DMS53 (cell line): ENCODE measurements at regions not wholly inside any gene's neighbourhood (a gene's known extent, or its start where the extent isn't known, plus 50 kb on each side); places are given as distances from the start of the nearest gene placed in this dataset.

Experiments used
- DNase-seq: peaks from one replicate; lab custom pipeline; 2025; lab: John Stamatoyannopoulos, UW

GRCh38 chr16:85173981-85174751 lies 61.9 kb upstream of the CIBAR2 start:
- DNase-seq = peak; percentile 73

- DNase-seq = no peak
Observed at GRCh38 chr16:85174871-85175723, 62.8 kb upstream of the CIBAR2 start.

- no peak for DNase-seq
Observed at GRCh38 chr16:85175724-85176233, 63.5 kb upstream of the CIBAR2 start.

DNA sequence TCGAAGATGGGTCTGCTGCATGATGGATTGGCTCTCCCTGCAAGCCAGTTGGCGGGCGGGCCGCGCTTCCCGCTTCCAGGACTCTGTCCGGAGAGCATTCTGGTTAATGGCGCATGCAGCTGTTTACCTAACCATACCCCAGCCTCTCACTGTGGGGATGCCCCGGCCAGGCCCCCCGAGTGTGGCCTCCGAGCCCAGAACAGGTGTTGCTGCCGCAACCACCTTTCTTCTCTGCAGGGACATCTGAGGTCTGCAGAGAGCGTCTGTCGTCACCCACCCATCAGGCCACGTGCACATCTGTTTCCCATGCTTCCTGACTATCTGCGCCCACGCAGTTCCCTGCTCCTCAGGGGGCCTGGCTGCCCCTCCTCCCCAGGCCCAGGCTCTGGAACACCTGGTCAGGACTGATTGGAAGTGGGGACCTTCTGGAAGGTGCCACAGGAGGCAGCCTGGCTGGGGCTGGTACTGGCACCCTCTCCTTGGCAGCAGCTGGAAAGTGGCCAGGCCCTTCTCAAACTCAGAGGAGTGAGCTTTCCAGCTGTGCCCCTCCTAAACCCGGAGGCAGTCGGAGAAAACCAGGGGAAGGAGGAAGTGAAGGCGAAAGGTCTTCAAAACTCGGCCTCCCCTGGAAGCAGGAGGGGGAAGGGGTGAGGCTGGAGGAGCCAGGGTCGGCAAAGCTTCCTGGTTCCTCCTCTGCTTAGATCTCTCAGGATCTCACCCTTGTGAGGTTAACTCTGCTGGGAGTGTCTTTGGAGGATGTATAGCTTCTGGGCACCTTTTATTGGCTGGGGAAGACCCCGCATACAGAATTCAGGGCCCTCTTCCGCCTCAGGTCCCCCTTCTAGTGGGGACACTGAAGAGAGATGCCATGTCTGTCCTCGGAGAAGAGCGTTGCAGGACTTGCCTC lies 64.5 kb upstream of the CIBAR2 start:
- DNase-seq = no peak

DNA sequence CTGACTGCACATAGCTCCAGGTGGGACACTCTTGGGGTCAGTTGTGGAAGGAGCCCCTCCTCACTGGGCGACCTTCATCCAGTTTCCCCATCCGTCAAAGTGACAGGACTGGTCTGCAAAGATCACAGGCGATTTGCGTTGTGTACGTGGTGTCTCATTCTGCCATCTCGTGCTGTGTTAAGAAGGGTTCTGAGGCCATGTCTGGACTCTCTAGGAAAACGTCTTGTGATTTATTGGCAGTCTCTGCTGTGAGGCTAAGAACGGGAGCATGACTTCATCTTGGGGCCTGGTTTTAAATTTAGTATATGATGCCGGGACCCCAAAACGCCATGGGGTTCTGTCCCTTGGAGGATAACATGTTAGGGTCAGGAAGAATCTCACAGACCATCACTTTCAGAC lies 65.2 kb upstream of the CIBAR2 start:
- no peak for DNase-seq

DNA sequence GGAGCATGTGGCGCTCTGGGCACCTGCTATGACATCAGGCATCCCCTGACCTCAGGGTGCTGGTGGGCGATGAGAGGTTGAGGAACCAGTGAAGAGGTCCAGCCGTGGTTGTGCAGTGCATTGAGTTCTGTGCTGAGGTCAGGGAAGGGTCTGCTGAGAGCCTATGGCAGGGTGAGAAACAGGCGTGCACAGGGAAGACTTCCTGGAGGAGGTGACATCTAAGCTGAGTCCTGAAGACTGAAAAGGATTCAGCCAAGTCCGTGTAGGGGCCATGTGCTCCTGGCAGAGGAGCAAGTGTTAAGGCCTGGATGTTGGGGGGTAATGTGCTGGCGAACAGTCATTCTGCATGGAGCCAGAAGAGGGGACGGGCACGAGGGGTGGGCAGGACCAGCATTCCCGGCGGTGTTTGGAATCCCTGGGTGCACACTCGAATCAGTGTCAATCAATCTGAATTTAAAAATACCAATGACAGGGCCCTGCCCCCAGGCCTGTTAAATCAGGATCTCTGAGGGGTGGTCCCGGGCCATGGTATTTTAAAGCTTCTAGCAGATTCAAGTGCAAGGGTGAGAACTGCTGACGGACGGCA lies 65.8 kb upstream of the CIBAR2 start:
- no peak for DNase-seq

DNA sequence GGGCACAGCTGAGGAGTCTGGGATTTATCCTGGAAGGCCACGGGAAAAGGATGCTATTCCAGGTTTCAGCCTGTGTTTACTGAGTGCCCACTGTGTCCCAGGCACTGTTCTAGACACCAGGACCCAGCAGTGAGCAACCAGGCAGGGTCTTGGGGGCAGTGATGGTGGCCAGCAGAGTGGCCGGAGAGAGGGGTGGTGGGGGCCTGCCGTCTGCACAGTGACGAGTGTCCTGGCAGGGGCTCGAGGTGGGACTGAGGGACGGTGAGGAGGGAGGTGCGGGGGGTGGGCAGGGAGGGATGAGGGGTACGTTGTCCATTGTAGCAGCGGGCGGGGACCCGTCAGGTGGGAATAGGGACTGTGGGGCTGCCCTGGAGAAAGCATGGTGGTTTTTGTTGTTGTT lies 66.3 kb upstream of the CIBAR2 start:
- no peak for DNase-seq

- no peak for DNase-seq
Observed at GRCh38 chr16:85179344-85180046, 67.2 kb upstream of the CIBAR2 start.

DNA sequence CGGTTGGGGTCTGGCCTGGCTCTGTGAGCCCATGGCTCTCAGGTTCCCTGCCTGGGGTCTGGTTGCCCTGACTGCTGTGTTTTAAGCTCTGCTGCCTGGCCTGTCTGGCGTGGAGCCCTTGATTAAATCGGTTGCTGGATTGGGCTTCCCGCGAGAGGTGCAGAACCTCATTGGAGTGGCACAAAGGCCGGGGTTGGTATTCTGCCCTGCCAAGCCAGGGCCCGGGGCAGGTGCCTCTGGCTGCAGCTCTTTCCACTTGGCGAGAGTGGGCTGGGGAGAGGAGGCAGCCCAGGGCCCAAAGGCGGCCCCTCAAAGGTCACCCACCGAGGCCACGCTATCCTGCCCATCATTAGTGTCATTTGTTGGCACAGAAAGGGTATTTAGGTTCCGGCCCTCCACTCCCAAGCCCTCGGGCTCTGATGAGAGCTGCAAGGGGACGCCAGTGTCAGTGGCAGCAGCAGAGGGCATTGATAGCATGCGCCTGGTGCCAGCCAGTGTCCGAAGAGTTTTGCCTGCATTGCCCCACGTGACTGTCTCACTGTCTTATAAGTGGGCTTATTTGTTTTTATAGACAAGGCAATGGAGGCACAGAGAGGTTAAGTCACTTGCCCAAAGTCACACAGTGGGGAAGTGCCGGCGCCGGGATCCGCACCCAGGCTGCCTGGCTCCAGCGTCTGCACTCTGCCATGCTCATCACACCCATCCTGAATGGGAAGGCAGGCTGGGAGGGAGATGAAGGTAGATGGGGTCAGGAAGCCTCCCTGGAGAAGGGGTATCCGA lies 68.0 kb upstream of the CIBAR2 start:
- DNase-seq = no peak

DNA sequence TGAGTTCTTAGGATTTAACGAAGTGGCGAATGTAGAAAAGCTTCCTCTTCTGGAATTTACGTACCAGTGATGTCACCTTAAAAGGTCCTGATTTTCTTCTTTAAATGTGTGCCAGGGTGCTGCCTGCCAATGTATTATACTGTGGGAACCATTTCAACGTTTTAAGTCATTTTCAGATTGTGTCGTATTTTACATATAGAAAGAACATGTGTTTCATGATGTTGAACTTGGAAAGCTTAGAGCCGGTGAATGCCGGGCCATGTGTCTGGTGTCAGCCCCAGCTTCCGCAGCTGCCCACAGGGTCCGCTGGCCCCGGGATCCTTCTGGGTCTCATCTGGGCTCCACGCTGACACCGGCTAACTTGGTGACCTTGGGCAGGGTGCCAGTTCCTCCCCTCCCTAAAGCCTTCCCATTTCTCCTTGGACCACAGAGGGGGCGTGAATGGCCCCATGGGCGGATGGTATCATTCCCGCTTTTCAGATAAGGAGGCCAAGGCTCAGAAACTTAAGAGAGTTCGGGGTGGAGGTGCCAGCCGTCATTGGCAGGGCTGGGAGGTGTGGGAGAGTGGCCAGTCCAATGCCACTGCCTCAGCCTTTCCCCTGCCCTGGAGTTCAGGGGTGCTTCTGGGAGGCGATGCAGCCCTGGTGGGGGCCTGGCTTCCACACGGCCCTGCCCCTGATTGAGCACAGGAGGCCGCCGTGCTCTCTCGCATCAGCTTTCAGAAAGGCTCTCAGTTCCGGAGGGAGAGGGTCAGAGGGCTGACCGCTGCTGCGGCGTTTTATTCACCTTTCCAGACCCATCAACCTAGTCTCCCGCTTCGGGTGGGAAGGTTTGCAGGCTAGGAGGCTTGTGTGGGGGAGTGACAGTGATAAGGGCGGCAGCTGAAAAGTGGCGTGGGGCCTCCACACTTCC lies 68.8 kb upstream of the CIBAR2 start:
- DNase-seq = no peak

GRCh38 chr16:85181739-85182129 lies 69.5 kb upstream of the CIBAR2 start:
- no peak for DNase-seq

DNA sequence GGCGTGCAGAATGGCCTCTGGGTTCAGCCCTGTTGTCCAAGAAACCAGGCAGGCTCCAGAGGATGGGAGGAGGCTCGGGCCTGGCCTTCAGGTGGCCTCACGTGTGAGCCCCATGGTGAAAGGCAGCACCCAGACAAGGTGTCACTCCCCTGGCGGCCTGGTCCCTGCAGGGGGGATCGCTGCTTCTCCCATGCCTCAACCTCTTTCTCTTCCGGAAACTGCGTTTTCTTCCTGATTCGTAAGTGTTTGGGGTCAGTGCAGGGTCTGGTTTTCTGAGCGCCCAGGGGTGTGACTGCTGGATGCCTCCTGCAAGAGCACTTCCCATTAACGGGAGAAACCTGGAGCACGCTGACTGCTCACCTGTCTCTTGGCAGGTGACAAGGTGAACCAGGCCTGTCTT lies 70.0 kb upstream of the CIBAR2 start:
- DNase-seq = no peak

DNA sequence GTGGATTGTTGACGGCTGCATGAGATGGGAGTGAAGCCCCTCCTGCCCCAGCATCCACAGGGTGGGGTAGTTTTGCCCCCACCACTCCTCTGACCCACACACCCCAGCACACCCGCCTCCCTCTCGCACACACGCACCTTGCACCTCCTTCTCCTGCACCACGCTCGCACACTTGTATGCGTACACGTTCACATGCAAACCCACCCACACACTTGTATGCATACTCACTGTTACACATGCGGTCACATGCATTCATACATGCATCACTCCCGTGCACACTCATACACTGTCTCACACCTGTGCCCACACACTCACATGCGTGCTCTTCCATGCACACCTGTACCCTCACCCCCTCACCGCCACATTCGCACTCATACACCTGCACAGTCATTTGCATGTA lies 70.5 kb upstream of the CIBAR2 start:
- DNase-seq = no peak

GRCh38 chr16:85183564-85183963 lies 71.3 kb upstream of the CIBAR2 start:
- DNase-seq = no peak

DNA sequence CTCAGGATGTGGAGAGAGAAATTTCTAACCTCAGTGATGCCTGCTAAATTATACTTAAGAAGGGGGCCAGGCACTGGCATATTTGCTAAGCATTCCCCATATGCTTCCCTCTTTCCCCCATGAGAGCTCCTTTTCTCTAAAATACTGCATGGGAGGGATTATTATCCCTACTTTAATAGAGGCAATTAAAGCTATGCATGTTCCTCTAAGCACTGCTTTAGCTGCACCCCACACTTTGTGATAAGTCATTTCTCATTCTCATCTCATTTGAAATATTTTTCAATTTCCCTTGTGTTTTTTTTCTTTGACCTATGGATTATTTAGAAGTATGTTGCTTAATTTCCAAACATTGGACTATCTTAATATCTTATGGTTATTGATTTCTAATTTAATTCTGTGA lies 72.1 kb upstream of the CIBAR2 start:
- DNase-seq = no peak

GRCh38 chr16:85185303-85186100 lies 73.2 kb upstream of the CIBAR2 start:
- DNase-seq = no peak

DNA sequence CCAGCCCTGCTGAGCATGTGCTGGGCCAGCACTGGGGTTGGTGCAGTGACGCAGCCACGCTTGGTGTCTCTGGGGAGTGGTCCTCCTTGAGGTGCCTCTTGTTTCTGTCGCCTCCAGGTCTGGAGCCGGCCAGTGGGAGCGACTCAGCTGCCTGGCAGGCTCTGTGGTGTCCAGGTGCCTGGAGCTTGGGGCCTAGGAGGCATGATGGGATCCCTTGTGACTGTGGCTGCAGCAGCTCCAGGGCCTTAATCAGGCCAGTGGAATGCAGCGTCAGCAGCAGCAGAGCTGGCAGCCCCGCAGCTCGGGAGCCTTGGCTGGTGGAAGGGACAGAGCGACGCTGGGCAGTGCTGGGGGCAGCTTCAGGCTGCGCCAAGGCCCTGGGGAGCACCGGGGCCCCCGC lies 74.7 kb upstream of the CIBAR2 start:
- DNase-seq = no peak

GRCh38 chr16:85187447-85187846 lies 75.2 kb upstream of the CIBAR2 start:
- no peak for DNase-seq
